ENCODE measurements at regions not wholly inside any gene's neighbourhood (a gene's known extent, or its start where the extent isn't known, plus 50 kb on each side); places are given as distances from the start of the nearest gene placed in this dataset.

GRCh38 chr15:35721751-35722150 is 175.8 kb upstream of the DPH6 start:
- TF ChIP-seq MLLT1 (IDR thresholded peaks at IDR 0.05) = no peak
- TF ChIP-seq RBM22 (IDR thresholded peaks at IDR 0.05; ENCODE audit: low read depth, low read length, poor library complexity, severe bottlenecking) = no peak
- no peak for TF ChIP-seq EP300 (IDR thresholded peaks at IDR 0.05; ENCODE audit: low read length)
- TF ChIP-seq NR4A1 (CRISPR knock-in tag; IDR thresholded peaks at IDR 0.05) = no peak
- TF ChIP-seq NR4A1 (tag; IDR thresholded peaks at IDR 0.05) = no peak
